NCI-H446 (cell line): ENCODE measurements at regions not wholly inside any gene's neighbourhood (a gene's known extent, or its start where the extent isn't known, plus 50 kb on each side); places are given as distances from the start of the nearest gene placed in this dataset.

Experiments
- DNase-seq, 2 experiments: peaks; one replicate each; lab custom pipeline; 2025; lab: John Stamatoyannopoulos, UW

- no peak for DNase-seq
These were observed 131.3 kb downstream of the INHBB start for GRCh38 chr2:120477198-120477597.

- DNase-seq, result no peak
These were observed 132.0 kb downstream of the INHBB start for GRCh38 chr2:120477831-120478481.

GRCh38 chr2:120480346-120480902 lies 134.5 kb downstream of the INHBB start:
- no peak for DNase-seq

- no peak for DNase-seq
These were observed 135.0 kb downstream of the INHBB start for GRCh38 chr2:120480903-120481445.

GRCh38 chr2:120481446-120482194 lies 135.7 kb downstream of the INHBB start:
- DNase-seq, result no peak

GRCh38 chr2:120482334-120482733 lies 136.4 kb downstream of the INHBB start:
- DNase-seq, result no peak

GRCh38 chr2:120483355-120483754 lies 137.4 kb downstream of the INHBB start:
- DNase-seq, result no peak

GRCh38 chr2:120485096-120485495 lies 139.2 kb downstream of the INHBB start:
- no peak for DNase-seq

- no peak for DNase-seq
These were observed 140.5 kb downstream of the INHBB start for GRCh38 chr2:120486441-120486840.

- DNase-seq, result no peak
These were observed 141.0 kb downstream of the INHBB start for GRCh38 chr2:120486946-120487345.

- no peak for DNase-seq
These were observed 142.6 kb downstream of the INHBB start for GRCh38 chr2:120488531-120488930.

- DNase-seq, result no peak
These were observed 143.1 kb downstream of the INHBB start for GRCh38 chr2:120489023-120489422.

GRCh38 chr2:120490091-120490798 lies 144.3 kb downstream of the INHBB start:
- no peak for DNase-seq

- DNase-seq, result no peak
These were observed 145.2 kb downstream of the INHBB start for GRCh38 chr2:120491111-120491625.

GRCh38 chr2:120493231-120493630 lies 147.3 kb downstream of the INHBB start:
- DNase-seq, result no peak

GRCh38 chr2:120494446-120494845 lies 148.5 kb downstream of the INHBB start:
- no peak for DNase-seq

GRCh38 chr2:120495586-120495985 lies 149.7 kb downstream of the INHBB start:
- DNase-seq, result no peak

GRCh38 chr2:120496235-120496634 lies 150.3 kb downstream of the INHBB start:
- no peak for DNase-seq

GRCh38 chr2:120496759-120497158 lies 150.8 kb downstream of the INHBB start:
- no peak for DNase-seq

- DNase-seq, result no peak
These were observed 151.5 kb downstream of the INHBB start for GRCh38 chr2:120497261-120497977.

GRCh38 chr2:120498121-120498520 lies 152.2 kb downstream of the INHBB start:
- DNase-seq, result no peak
